ENCODE measurements at regions not wholly inside any gene's neighbourhood (a gene's known extent, or its start where the extent isn't known, plus 50 kb on each side); places are given as distances from the start of the nearest gene placed in this dataset.

- TF ChIP-seq CTCF (IDR thresholded peaks at IDR 0.05), result no peak
- no peak for TF ChIP-seq POLR2A (IDR thresholded peaks at IDR 0.05)
- TF ChIP-seq EP300 (IDR thresholded peaks at IDR 0.05), result no peak
Observed at GRCh38 chr4:189414021-189414420, 526.7 kb upstream of the FRG1 start.
